Amygdala (tissue), 56 donors: ENCODE measurements at regions not wholly inside any gene's neighbourhood (a gene's known extent, or its start where the extent isn't known, plus 50 kb on each side); places are given as distances from the start of the nearest gene placed in this dataset.
A peak's percentile ranks its signal among the peaks of the same experiment; 100 is the strongest.
"Not testable (repeated sequence)": the region's sequence is repeated elsewhere in the genome, so short reads cannot be mapped to it uniquely, and the experiment has no call there.

Experiments used
- DNase-seq, 56 donors: peaks; one replicate each; lab custom pipeline; 2025; lab: John Stamatoyannopoulos, UW

- DNase-seq: no peak
These were observed 614.3 kb downstream of the XPNPEP1 start for GRCh38 chr10:109308971-109309370.

- DNase-seq: not testable (repeated sequence)
These were observed 616.2 kb downstream of the XPNPEP1 start for GRCh38 chr10:109307102-109307501.

GRCh38 chr10:109306698-109307097 lies 616.6 kb downstream of the XPNPEP1 start:
- DNase-seq: no peak

GRCh38 chr10:109287858-109288257 lies 635.5 kb downstream of the XPNPEP1 start:
- DNase-seq: no peak

GRCh38 chr10:109282510-109282909 lies 640.8 kb downstream of the XPNPEP1 start:
- no peak for DNase-seq

- DNase-seq: no peak
These were observed 642.0 kb downstream of the XPNPEP1 start for GRCh38 chr10:109281347-109281746.

- no peak for DNase-seq
These were observed 642.5 kb downstream of the XPNPEP1 start for GRCh38 chr10:109280837-109281236.

- no peak for DNase-seq
These were observed 645.9 kb downstream of the XPNPEP1 start for GRCh38 chr10:109277456-109277855.

- no peak for DNase-seq
These were observed 647.4 kb downstream of the XPNPEP1 start for GRCh38 chr10:109275960-109276359.

GRCh38 chr10:109274681-109275080 lies 648.6 kb downstream of the XPNPEP1 start:
- DNase-seq: no peak

- no peak for DNase-seq
These were observed 653.1 kb downstream of the XPNPEP1 start for GRCh38 chr10:109270173-109270572.

- DNase-seq: no peak
These were observed 659.3 kb downstream of the XPNPEP1 start for GRCh38 chr10:109264004-109264403.

GRCh38 chr10:109261231-109261630 lies 662.1 kb downstream of the XPNPEP1 start:
- no peak for DNase-seq

GRCh38 chr10:109259293-109259692 lies 664.0 kb downstream of the XPNPEP1 start:
- peak in 1 of 56 donors; percentile 1 for DNase-seq

GRCh38 chr10:109253306-109253705 lies 670.0 kb downstream of the XPNPEP1 start:
- no peak for DNase-seq

GRCh38 chr10:109250152-109250551 lies 673.2 kb downstream of the XPNPEP1 start:
- no peak for DNase-seq

GRCh38 chr10:109247814-109248213 lies 675.5 kb downstream of the XPNPEP1 start:
- no peak for DNase-seq

GRCh38 chr10:109245821-109246220 lies 677.5 kb downstream of the XPNPEP1 start:
- no peak for DNase-seq

- DNase-seq: no peak
These were observed 683.9 kb downstream of the XPNPEP1 start for GRCh38 chr10:109239371-109239770.

- DNase-seq: no peak
These were observed 685.6 kb downstream of the XPNPEP1 start for GRCh38 chr10:109237682-109238081.

GRCh38 chr10:109237050-109237449 lies 686.3 kb downstream of the XPNPEP1 start:
- DNase-seq: no peak

- not testable (repeated sequence) for DNase-seq
These were observed 699.8 kb downstream of the XPNPEP1 start for GRCh38 chr10:109223533-109223932.

- no peak for DNase-seq
These were observed 703.2 kb downstream of the XPNPEP1 start for GRCh38 chr10:109219935-109220605.
